ENCODE measurements at regions not wholly inside any gene's neighbourhood (a gene's known extent, or its start where the extent isn't known, plus 50 kb on each side); places are given as distances from the start of the nearest gene placed in this dataset.

GRCh38 chr20:46820682-46821081 is 74.0 kb upstream of the EYA2 start:
- TF ChIP-seq POLR2AphosphoS5 (IDR thresholded peaks at IDR 0.05), result no peak
- no peak for TF ChIP-seq CTCF (IDR thresholded peaks at IDR 0.05)
- no peak for TF ChIP-seq POLR2A (IDR thresholded peaks at IDR 0.05)
